ENCODE measurements at regions not wholly inside any gene's neighbourhood (a gene's known extent, or its start where the extent isn't known, plus 50 kb on each side); places are given as distances from the start of the nearest gene placed in this dataset.

- FAIRE-seq (no peak), DNase-seq (ENCODE audit: low read depth in 1 of 2, low spot score in 2 of 2) (no peak)
- no peak overlapping the region for H3K56ac ChIP-seq (replicated peaks; ENCODE audit: insufficient read length, low read depth, low read length)
- no peak overlapping the region for H3K27ac ChIP-seq (ENCODE audit: low read depth, low read length)
- H3K79me2 ChIP-seq (ENCODE audit: control insufficient read depth in 1 of 2, insufficient read depth in 2 of 2, low read length in 2 of 2): no peaks in the 10 kb centered on the region
- H3K14ac ChIP-seq (ENCODE audit: insufficient read length): no peak overlapping the region
- no peak overlapping the region for H3K4ac ChIP-seq (replicated peaks; ENCODE audit: insufficient read length, low read depth, low read length)
- H3K27me3 ChIP-seq (replicated peaks in 1 of 4; ENCODE audit: control insufficient read depth in 3 of 4, extremely low read depth in 1 of 4, insufficient read depth in 3 of 4, low read length in 3 of 4): no peaks in the 10 kb centered on the region
- no peak overlapping the region for H4K91ac ChIP-seq (replicated peaks; ENCODE audit: insufficient read length, low read length)
- no peaks in the 10 kb centered on the region for H3K36me3 ChIP-seq (ENCODE audit: control insufficient read depth in 2 of 4, insufficient read depth in 4 of 4, low read length in 3 of 4)
- H2BK15ac ChIP-seq (ENCODE audit: low read length): no peak overlapping the region
- TF ChIP-seq CBX8 (IDR thresholded peaks at IDR 0.05; ENCODE audit: borderline replicate concordance, low read depth, low read length) (no peak), CHD2 (IDR thresholded peaks at IDR 0.05; ENCODE audit: low read length) (no peak), CTBP2 (IDR thresholded peaks at IDR 0.05; ENCODE audit: borderline replicate concordance, insufficient read depth, insufficient read length, low read length) (no peak), JUN (IDR thresholded peaks at IDR 0.05; ENCODE audit: low read depth, low read length) (no peak), RFX5 (IDR thresholded peaks at IDR 0.05; ENCODE audit: borderline replicate concordance, low read depth, low read length) (no peak), GABPA (IDR thresholded peaks at IDR 0.05; ENCODE audit: borderline replicate concordance, insufficient read depth, low read length) (no peak), RAD21 (IDR thresholded peaks at IDR 0.05 in 1 of 2, conservative IDR thresholded peaks at IDR 0.05 in 1 of 2; ENCODE audit: low read depth in 2 of 2, low read length in 2 of 2) (no peak), CEBPB (IDR thresholded peaks at IDR 0.05; ENCODE audit: low read depth, low read length) (no peak), ASH2L (IDR thresholded peaks at IDR 0.05; ENCODE audit: low read length) (no peak), TEAD4 (IDR thresholded peaks at IDR 0.05; ENCODE audit: low read depth, low read length) (no peak), NRF1 (IDR thresholded peaks at IDR 0.05; ENCODE audit: low read depth, low read length) (no peak), TAF1 (IDR thresholded peaks at IDR 0.05; ENCODE audit: low read depth, low read length) (no peak), BRCA1 (IDR thresholded peaks at IDR 0.05; ENCODE audit: low read depth, low read length) (no peak), POU5F1 (IDR thresholded peaks at IDR 0.05; ENCODE audit: low read depth, low read length) (no peak)
- TF ChIP-seq, protein P1, sequence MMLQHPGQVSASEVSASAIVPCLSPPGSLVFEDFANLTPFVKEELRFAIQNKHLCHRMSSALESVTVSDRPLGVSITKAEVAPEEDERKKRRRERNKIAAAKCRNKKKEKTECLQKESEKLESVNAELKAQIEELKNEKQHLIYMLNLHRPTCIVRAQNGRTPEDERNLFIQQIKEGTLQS (IDR thresholded peaks at IDR 0.05; ENCODE audit: insufficient read depth, low read depth, low read length): no peak
- ChIA-PET POLR2A (ENCODE audit: partially characterized antibody) (no interaction called here), CTCF (ENCODE audit: partially characterized antibody) (interaction anchor here (0.9 to 2.7 kb wide), 4 partner anchors 11 to 87 kb away, joined by 3 to 7 read pairs (median 3); no protein-coding TSS in a partner anchor)
- H3K23ac ChIP-seq (ENCODE audit: insufficient read length): no peak overlapping the region
- no peak overlapping the region for H2BK5ac ChIP-seq (ENCODE audit: low read depth, low read length)
- H3K4me3 ChIP-seq (ENCODE audit: extremely low read depth in 1 of 4, insufficient read depth in 2 of 4, low read depth in 3 of 4, low read length in 4 of 4): no peak overlapping the region
- peak overlapping the region in 1 of 4 experiments; percentile 8; a peak in 1 of 7 replicates for H3K9ac ChIP-seq (replicated peaks in 1 of 4; ENCODE audit: extremely low read depth in 1 of 4, low read depth in 3 of 4, low read length in 3 of 4)
- H3K79me1 ChIP-seq (ENCODE audit: low read depth, low read length): no peaks in the 10 kb centered on the region
- no peak overlapping the region for H3K18ac ChIP-seq (ENCODE audit: extremely low read depth, low read length)
- H3K23me2 ChIP-seq (ENCODE audit: low read depth, low read length): peaks cover 2% of the 10 kb centered on the region; the same call in 1 of the 2 replicates
- H2BK12ac ChIP-seq (ENCODE audit: low read depth, low read length): no peak overlapping the region
- H3K4me1 ChIP-seq (replicated peaks in 1 of 4; ENCODE audit: control insufficient read depth in 3 of 4, insufficient read depth in 4 of 4, low read length in 3 of 4): no peaks in the 10 kb centered on the region
- H2BK20ac ChIP-seq (ENCODE audit: low read length): no peak overlapping the region
- 84% methylated on average over 4 of the region's 4 CpGs; no CpG with 5 or more reads in 1 of the 2 experiments for WGBS, 2 experiments (ENCODE audit: extremely low coverage in 1 of 2, insufficient coverage in 1 of 2, insufficient read length in 1 of 2, insufficient replicate concordance in 2 of 2, low coverage in 1 of 2, low lambda C conversion rate in 2 of 2, missing lambda C conversion rate in 1 of 2)
- no peak overlapping the region for H2BK120ac ChIP-seq (replicated peaks; ENCODE audit: low read depth, low read length)
- H2AFZ ChIP-seq (ENCODE audit: low read length): no peak overlapping the region
- H2AK5ac ChIP-seq (ENCODE audit: low read depth, low read length): no peak overlapping the region
- no peak overlapping the region for H4K5ac ChIP-seq (ENCODE audit: insufficient read length, low read depth, low read length)
- no peaks in the 10 kb centered on the region for H4K20me1 ChIP-seq (replicated peaks in 1 of 2; ENCODE audit: control insufficient read depth in 1 of 2, insufficient read depth in 2 of 2, low read length in 2 of 2)
- H3K4me2 ChIP-seq (ENCODE audit: insufficient read depth in 1 of 2, low read depth in 2 of 2, low read length in 2 of 2): no peak overlapping the region
- no peak overlapping the region for H4K8ac ChIP-seq (ENCODE audit: extremely low read depth, insufficient read depth, low read length)
- H3K9me3 ChIP-seq (ENCODE audit: insufficient read depth in 2 of 2, low read depth in 1 of 2, low read length in 1 of 2): no peaks in the 10 kb centered on the region
Observed at GRCh38 chr2:36060133-36060532, 295.4 kb upstream of the CRIM1 start.

Measured in H1 (cell line).